SK-N-SH (cell line): ENCODE measurements at regions not wholly inside any gene's neighbourhood (a gene's known extent, or its start where the extent isn't known, plus 50 kb on each side); places are given as distances from the start of the nearest gene placed in this dataset.

Experiments used
- CTCF ChIA-PET: fragments of 300-600, 350-600 bp; formaldehyde crosslinking; extraction: SDS; loops from one replicate; lab custom pipeline; 2021; lab: Yijun Ruan, JAX
- POLR2A ChIA-PET: fragments of 350-600 bp; sonication (Branson Sonifier 250); formaldehyde crosslinking; extraction: SDS; loops from one replicate; lab custom pipeline; 2020; ENCODE audit warnings: antibody characterized with exemption, inconsistent platforms; lab: Yijun Ruan, JAX
- DNase-seq: peaks from one replicate; pipeline ENCODE4 v3.0.0; 2012
- H2AFZ ChIP-seq: fragments of 200-600 bp; sonication (generic); 2 replicates; pipeline ENCODE4 v1.8.1; 2016; ENCODE audit warnings: antibody characterized with exemption, mild to moderate bottlenecking, low read depth
- H3F3A ChIP-seq: fragments of 200-600 bp; sonication (generic); replicated peaks from 2 replicates; pipeline ENCODE3; 2016; ENCODE audit warnings: antibody characterized with exemption, mild to moderate bottlenecking; ENCODE audit not compliant: insufficient read depth
- H3K27ac ChIP-seq, 2 experiments: fragments of 200-500 bp in 1 of 2; fragments of 200-600 bp in 1 of 2; sonication (Bioruptor generic) in 1 of 2; sonication (generic), shearing (Covaris generic) in 1 of 2; 2 replicates each; pipeline versions ENCODE4 v1.5.1 to v1.6.1; 2014 to 2016; ENCODE audit warnings: low read depth in 2 of 2, inconsistent platforms in 1 of 2, low read length in 1 of 2, mild to moderate bottlenecking in 1 of 2, mixed read lengths in 1 of 2
- H3K27me3 ChIP-seq: fragments of 200-600 bp; sonication (generic), shearing (Covaris generic); 2 replicates; pipeline ENCODE4 v1.6.1; 2016; ENCODE audit warnings: mixed run types; ENCODE audit not compliant: insufficient read depth
- H3K36me3 ChIP-seq, 2 experiments: fragments of 200-500 bp in 1 of 2; fragments of 200-600 bp in 1 of 2; sonication (Bioruptor generic) in 1 of 2; sonication (generic) in 1 of 2; replicated peaks in 1 of 2; 2 replicates each; pipeline versions ENCODE3 to v1.5.1; 2014 to 2016; ENCODE audit warnings: low read length in 1 of 2, mild to moderate bottlenecking in 1 of 2; ENCODE audit not compliant: insufficient read depth in 2 of 2, control insufficient read depth in 1 of 2
- H3K4me1 ChIP-seq, 2 experiments: fragments of 200-500 bp in 1 of 2; fragments of 200-600 bp in 1 of 2; sonication (Bioruptor generic) in 1 of 2; sonication (generic), shearing (Covaris generic) in 1 of 2; 2 replicates each; pipeline versions ENCODE4 v1.5.1 to v1.6.1; 2014 to 2016; ENCODE audit warnings: low read depth in 1 of 2, low read length in 1 of 2, mixed run types in 1 of 2; ENCODE audit not compliant: insufficient read depth in 2 of 2, control insufficient read depth in 1 of 2
- H3K4me2 ChIP-seq: fragments of 200-600 bp; sonication (generic), shearing (Covaris generic); 2 replicates; pipeline ENCODE4 v1.6.1; 2017; ENCODE audit warnings: mixed run types
- H3K4me3 ChIP-seq, 2 experiments: fragments of 200-500 bp in 1 of 2; fragments of 200-600 bp in 1 of 2; sonication (Bioruptor generic) in 1 of 2; sonication (generic), shearing (Covaris generic) in 1 of 2; 2 replicates each; pipeline versions ENCODE4 v1.5.1 to v1.8.1; 2014 to 2016; ENCODE audit warnings: low read depth in 2 of 2, inconsistent platforms in 1 of 2, low read length in 1 of 2, mild to moderate bottlenecking in 1 of 2, mixed read lengths in 1 of 2, moderate library complexity in 1 of 2
- H3K79me2 ChIP-seq: fragments of 200-600 bp; sonication (generic); 2 replicates; pipeline ENCODE4 v1.8.1; 2017; ENCODE audit warnings: mild to moderate bottlenecking; ENCODE audit not compliant: insufficient read depth
- H3K9ac ChIP-seq: fragments of 200-600 bp; sonication (generic); 2 replicates; pipeline ENCODE4 v1.6.1; 2017; ENCODE audit warnings: mixed run types
- H3K9me2 ChIP-seq: fragments of 200-600 bp; sonication (generic); 2 replicates; pipeline ENCODE4 v1.6.1; 2017; ENCODE audit warnings: mixed run types
- H3K9me3 ChIP-seq: fragments of 200-600 bp; sonication (generic); 2 replicates; pipeline ENCODE4 v1.6.1; 2017; ENCODE audit warnings: mixed run types, mild to moderate bottlenecking, moderate library complexity
- H4K20me1 ChIP-seq: fragments of 200-600 bp; sonication (generic); 2 replicates; pipeline ENCODE4 v1.6.1; 2017; ENCODE audit warnings: mild to moderate bottlenecking, mixed run types; ENCODE audit not compliant: insufficient read depth
- ELF1 ChIP-seq: IDR thresholded peaks from 2 replicates; pipeline ENCODE4 v1.4.0; 2012
- EZH2phosphoT487 ChIP-seq: fragments of 200-600 bp; sonication (generic); IDR thresholded peaks from 2 replicates; pipeline ENCODE4 v1.6.1; 2017; ENCODE audit warnings: low read depth, mixed run types, mild to moderate bottlenecking, antibody characterized with exemption, moderate library complexity, borderline replicate concordance
- FOSL2 ChIP-seq: IDR thresholded peaks from 2 replicates; pipeline ENCODE4 v1.4.0; 2012; ENCODE audit warnings: low read depth, mild to moderate bottlenecking, moderate library complexity, borderline replicate concordance
- FOXJ3 ChIP-seq: sonication (generic); formaldehyde crosslinking; IDR thresholded peaks from 2 replicates; pipeline ENCODE4 v1.5.1; 2020; ENCODE audit warnings: mild to moderate bottlenecking, missing genetic modification reagents
- GABPA ChIP-seq: IDR thresholded peaks from 2 replicates; pipeline ENCODE4 v1.4.0; 2012; ENCODE audit warnings: low read depth, mild to moderate bottlenecking
- GATA2 ChIP-seq: sonication (generic); formaldehyde crosslinking; IDR thresholded peaks from 2 replicates; pipeline ENCODE4 v1.5.0; 2020; ENCODE audit warnings: mild to moderate bottlenecking, missing genetic modification reagents
- JUND ChIP-seq: IDR thresholded peaks from 2 replicates; pipeline ENCODE4 v1.4.0; 2012
- MEF2A ChIP-seq: IDR thresholded peaks from 2 replicates; pipeline ENCODE4 v1.4.0; 2012; ENCODE audit warnings: low read depth, borderline replicate concordance
- NFIC ChIP-seq: IDR thresholded peaks from 2 replicates; pipeline ENCODE4 v1.4.0; 2012; ENCODE audit warnings: borderline replicate concordance
- RCOR1 ChIP-seq: fragments of 150-350 bp; IDR thresholded peaks from 2 replicates; pipeline ENCODE4 v1.6.1; 2017; ENCODE audit warnings: antibody characterized with exemption, low read length
- REST ChIP-seq: IDR thresholded peaks from 2 replicates; pipeline ENCODE4 v1.6.1; 2012; ENCODE audit warnings: mild to moderate bottlenecking, low read depth, low read length, moderate library complexity
- RXRA ChIP-seq: IDR thresholded peaks from 2 replicates; pipeline ENCODE4 v1.4.0; 2012; ENCODE audit warnings: low read depth, mild to moderate bottlenecking, borderline replicate concordance
- SIN3A ChIP-seq: IDR thresholded peaks from 2 replicates; pipeline ENCODE4 v1.6.1; 2012; ENCODE audit warnings: low read depth, mild to moderate bottlenecking, low read length, moderate library complexity, borderline replicate concordance
- TAF1 ChIP-seq: IDR thresholded peaks from 2 replicates; pipeline ENCODE4 v1.6.1; 2012; ENCODE audit warnings: low read depth, mild to moderate bottlenecking, low read length, moderate library complexity, borderline replicate concordance
- TCF12 ChIP-seq: IDR thresholded peaks from 2 replicates; pipeline ENCODE4 v1.4.0; 2012
- TEAD4 ChIP-seq: IDR thresholded peaks from 2 replicates; pipeline ENCODE4 v1.4.0; 2012; ENCODE audit warnings: mild to moderate bottlenecking, borderline replicate concordance; ENCODE audit not compliant: insufficient read depth
- USF1 ChIP-seq: IDR thresholded peaks from 2 replicates; pipeline ENCODE4 v1.4.0; 2012; ENCODE audit warnings: low read depth, borderline replicate concordance
- ZBTB33 ChIP-seq: IDR thresholded peaks from 2 replicates; pipeline ENCODE4 v1.4.0; 2012; ENCODE audit warnings: low read depth, borderline replicate concordance
- WGBS: methylation state at CpG from one replicate; pipeline ENCODE4 v1.1.6; 2017; ENCODE audit warnings: low lambda C conversion rate; 5-methylcytosine and 5-hydroxymethylcytosine counted together
- TF ChIP-seq, protein P1 (sequence below): fragments of 150-350 bp; IDR thresholded peaks from 2 replicates; pipeline ENCODE4 v1.6.1; 2017; ENCODE audit warnings: antibody characterized with exemption, low read length, low read depth, borderline replicate concordance

DNA sequence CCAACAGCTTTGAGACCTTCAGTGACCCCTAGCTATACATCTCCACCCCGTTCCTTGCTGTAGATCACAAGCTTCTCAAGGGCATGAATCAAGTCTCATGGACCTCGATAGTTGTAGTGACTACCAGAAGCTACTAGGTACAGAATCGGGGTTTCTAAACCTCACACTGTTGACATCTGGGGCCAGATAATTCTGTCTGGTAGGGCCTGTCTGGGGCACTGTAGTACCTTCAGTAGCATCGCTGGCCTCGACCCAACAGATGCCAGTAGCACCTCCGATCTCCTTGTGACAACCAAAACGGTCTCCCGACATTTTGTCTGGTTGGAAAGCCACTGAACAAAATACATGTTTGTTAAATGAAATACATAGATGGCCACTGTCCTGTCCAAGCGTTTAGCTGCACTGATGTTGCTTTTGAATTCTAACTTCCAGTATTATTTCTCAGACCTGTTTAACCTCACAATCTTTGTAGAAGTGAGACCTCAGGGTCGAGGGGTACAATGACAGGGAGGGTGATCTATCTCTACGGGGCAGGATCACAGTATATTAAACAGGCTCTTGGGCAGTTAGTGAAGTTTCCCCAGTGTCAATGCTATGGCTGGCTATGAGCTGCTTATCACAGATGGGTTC lies 262.5 kb upstream of the IGF1R start:
- WGBS = 5% methylated on average over 11 of the region's 11 CpGs
- CTCF ChIA-PET = interaction anchor here (1.0 to 1.7 kb wide), 2 partner anchors 36 to 74 kb away, joined by 3 to 5 read pairs; no protein-coding TSS in a partner anchor
- TF ChIP-seq ELF1 (no peak), FOSL2 (no peak), RXRA (no peak), TCF12 (no peak), SIN3A (no peak), JUND (no peak), NFIC (no peak), TAF1 (no peak), TEAD4 (no peak), GABPA (no peak), USF1 (no peak), ZBTB33 (no peak), MEF2A (no peak), FOXJ3 (CRISPR knock-in tag) (no peak), RCOR1 (no peak), GATA2 (CRISPR knock-in tag) (no peak), EZH2phosphoT487 (no peak), REST (no peak)
- TF ChIP-seq, protein P1, sequence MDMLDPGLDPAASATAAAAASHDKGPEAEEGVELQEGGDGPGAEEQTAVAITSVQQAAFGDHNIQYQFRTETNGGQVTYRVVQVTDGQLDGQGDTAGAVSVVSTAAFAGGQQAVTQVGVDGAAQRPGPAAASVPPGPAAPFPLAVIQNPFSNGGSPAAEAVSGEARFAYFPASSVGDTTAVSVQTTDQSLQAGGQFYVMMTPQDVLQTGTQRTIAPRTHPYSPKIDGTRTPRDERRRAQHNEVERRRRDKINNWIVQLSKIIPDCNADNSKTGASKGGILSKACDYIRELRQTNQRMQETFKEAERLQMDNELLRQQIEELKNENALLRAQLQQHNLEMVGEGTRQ = no peak

More for the DNA sequence above, 262.5 kb upstream of the IGF1R start:
- Histone ChIP-seq H3K4me2 (no peak overlapping the region), H3K4me1 (no peaks in the 10 kb centered on the region), H4K20me1 (no peaks in the 10 kb centered on the region), H3K9ac (no peak overlapping the region), H3K4me3 (no peak overlapping the region), H3F3A (no peaks in the 10 kb centered on the region), H3K36me3 (no peaks in the 10 kb centered on the region), H3K79me2 (no peaks in the 10 kb centered on the region), H3K27me3 (peaks cover 5% of the 10 kb centered on the region; the same call in 1 of the 2 replicates), H3K9me2 (no peaks in the 10 kb centered on the region), H3K27ac (no peak overlapping the region), H2AFZ (no peak overlapping the region), H3K9me3 (no peaks in the 10 kb centered on the region)
- DNase-seq = no peak
- POLR2A ChIA-PET = no interaction called here
